BLaER1 (cell line): ENCODE measurements at regions not wholly inside any gene's neighbourhood (a gene's known extent, or its start where the extent isn't known, plus 50 kb on each side); places are given as distances from the start of the nearest gene placed in this dataset.
"Not testable (repeated sequence)": the region's sequence is repeated elsewhere in the genome, so short reads cannot be mapped to it uniquely, and the experiment has no call there.

ENCODE experiments used
- H3K27ac ChIP-seq: shearing (Covaris generic); formaldehyde crosslinking; 2 replicates; pipeline ENCODE4 v1.8.1; 2022
- H3K27me3 ChIP-seq: shearing (Covaris generic); formaldehyde crosslinking; 2 replicates; pipeline ENCODE4 v1.8.1; 2022
- H3K36me3 ChIP-seq: shearing (Covaris generic); formaldehyde crosslinking; 2 replicates; pipeline ENCODE4 v1.8.1; 2022
- H3K4me1 ChIP-seq: shearing (Covaris generic); formaldehyde crosslinking; 2 replicates; pipeline ENCODE4 v1.8.1; 2022
- H3K4me2 ChIP-seq: shearing (Covaris generic); formaldehyde crosslinking; 2 replicates; pipeline ENCODE4 v1.8.1; 2022
- H3K4me3 ChIP-seq: shearing (Covaris generic); formaldehyde crosslinking; 2 replicates; pipeline ENCODE4 v1.8.1; 2022
- H3K9ac ChIP-seq: shearing (Covaris generic); formaldehyde crosslinking; 2 replicates; pipeline ENCODE4 v1.8.1; 2022
- H3K9me3 ChIP-seq: shearing (Covaris generic); formaldehyde crosslinking; 2 replicates; pipeline ENCODE4 v1.8.1; 2022
- H4K20me1 ChIP-seq: shearing (Covaris generic); formaldehyde crosslinking; 2 replicates; pipeline ENCODE4 v1.8.1; 2022
- Cebpa-rat ChIP-seq: shearing (Covaris generic); IDR thresholded peaks from 2 replicates; pipeline ENCODE4 v1.8.1; 2022

GRCh38 chr10:28763471-28764170 lies 86.3 kb downstream of the BAMBI start:
- 0 out of 2 replicates have a peak, but pooled peaks cover 4% of the 10 kb centered on the region for H3K9me3 ChIP-seq
- no peaks in the 10 kb centered on the region for H4K20me1 ChIP-seq

DNA sequence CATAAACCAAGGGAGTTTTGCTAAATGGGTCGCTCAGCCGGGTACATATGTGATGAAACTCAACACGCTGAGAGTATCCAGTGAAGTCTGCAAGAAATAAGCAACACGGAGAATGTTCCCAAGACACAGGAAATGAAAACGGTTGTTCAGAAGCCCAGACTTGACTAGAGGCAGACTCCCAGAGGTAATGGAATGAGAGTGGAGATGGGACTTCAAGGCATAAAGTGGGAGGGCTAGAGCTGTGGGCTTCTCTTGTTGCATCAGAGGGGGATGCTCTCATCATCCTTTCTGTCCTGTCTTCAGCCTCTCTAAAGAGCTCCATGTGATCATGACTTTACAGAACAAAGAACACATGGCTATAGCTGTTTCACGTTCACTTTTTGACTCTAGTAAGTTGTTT lies 88.3 kb downstream of the BAMBI start:
- Histone ChIP-seq H3K27ac (no peak overlapping the region), H3K4me3 (no peak overlapping the region), H3K9ac (no peak overlapping the region), H3K9me3 (0 out of 2 replicates have a peak, but pooled peaks cover 4% of the 10 kb centered on the region), H3K4me1 (peaks cover 25% of the 10 kb centered on the region), H3K36me3 (no peaks in the 10 kb centered on the region), H4K20me1 (no peaks in the 10 kb centered on the region), H3K27me3 (no peaks in the 10 kb centered on the region), H3K4me2 (no peak overlapping the region)
- TF ChIP-seq Cebpa-rat, result no peak

More at GRCh38 chr10:28763471-28764170, 86.3 kb downstream of the BAMBI start:
- Histone ChIP-seq H3K27me3 (no peaks in the 10 kb centered on the region), H3K4me3 (no peak overlapping the region), H3K36me3 (no peaks in the 10 kb centered on the region), H3K9ac (no peak overlapping the region), H3K4me1 (peaks cover 8% of the 10 kb centered on the region), H3K4me2 (no peak overlapping the region), H3K27ac (no peak overlapping the region)
- TF ChIP-seq Cebpa-rat, result no peak

- peaks cover 27% of the 10 kb centered on the region for H3K4me1 ChIP-seq
- peaks cover 12% of the 10 kb centered on the region for H3K9me3 ChIP-seq
- H3K27me3 ChIP-seq, result no peaks in the 10 kb centered on the region
- no peaks in the 10 kb centered on the region for H3K36me3 ChIP-seq
- H3K4me2 ChIP-seq, result no peak overlapping the region
- no peak overlapping the region for H3K4me3 ChIP-seq
- no peak overlapping the region for H3K9ac ChIP-seq
- no peaks in the 10 kb centered on the region for H4K20me1 ChIP-seq
- TF ChIP-seq Cebpa-rat, result no peak
- no peak overlapping the region for H3K27ac ChIP-seq
Measured at GRCh38 chr10:28768227-28768626, 90.9 kb downstream of the BAMBI start.

DNA sequence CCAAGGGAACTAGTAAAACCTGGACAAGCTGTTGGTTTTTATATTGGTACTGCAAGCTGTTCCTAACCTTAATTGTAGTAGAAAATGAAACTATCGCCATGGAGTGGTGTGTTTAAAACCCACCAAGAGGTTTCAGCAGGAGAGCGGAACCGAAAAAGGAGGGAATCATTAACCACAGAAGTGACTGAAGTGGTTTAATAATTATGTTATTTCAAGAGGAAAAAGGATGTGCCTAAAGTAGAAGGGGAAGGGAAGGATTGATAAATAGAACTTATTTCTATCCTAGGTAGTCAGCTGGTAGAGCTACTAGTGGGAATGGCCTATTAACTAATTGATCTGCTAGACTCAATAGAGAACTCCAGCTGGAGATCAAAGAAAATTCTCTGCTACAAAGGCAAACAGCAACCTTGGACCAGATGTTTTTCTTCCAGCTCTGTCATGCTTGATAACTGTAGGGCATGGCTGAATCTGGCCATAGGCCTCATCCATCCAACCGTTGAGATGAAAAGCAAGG lies 91.8 kb downstream of the BAMBI start:
- no peaks in the 10 kb centered on the region for H3K36me3 ChIP-seq
- H3K4me2 ChIP-seq, result peak overlapping the region; percentile 60
- H4K20me1 ChIP-seq, result no peaks in the 10 kb centered on the region
- no peak overlapping the region for H3K9ac ChIP-seq
- no peak overlapping the region for H3K27ac ChIP-seq
- peaks cover 26% of the 10 kb centered on the region for H3K4me1 ChIP-seq
- peaks cover 12% of the 10 kb centered on the region for H3K9me3 ChIP-seq
- H3K27me3 ChIP-seq, result no peaks in the 10 kb centered on the region
- no peak for TF ChIP-seq Cebpa-rat
- H3K4me3 ChIP-seq, result no peak overlapping the region

GRCh38 chr10:28771580-28772090 lies 94.3 kb downstream of the BAMBI start:
- not testable (repeated sequence) for H3K27me3 ChIP-seq, H3K9ac ChIP-seq, H4K20me1 ChIP-seq

GRCh38 chr10:28774051-28774995 lies 97.0 kb downstream of the BAMBI start:
- peaks cover 31% of the 10 kb centered on the region for H3K9me3 ChIP-seq
- no peaks in the 10 kb centered on the region for H3K27me3 ChIP-seq
- H3K4me2 ChIP-seq, result no peak overlapping the region
- H3K36me3 ChIP-seq, result no peaks in the 10 kb centered on the region
- H3K27ac ChIP-seq, result no peak overlapping the region
- no peak overlapping the region for H3K4me3 ChIP-seq
- H3K9ac ChIP-seq, result no peak overlapping the region
- TF ChIP-seq Cebpa-rat, result no peak
- no peaks in the 10 kb centered on the region for H4K20me1 ChIP-seq
- H3K4me1 ChIP-seq, result peaks cover 25% of the 10 kb centered on the region

More at GRCh38 chr10:28771580-28772090, 94.3 kb downstream of the BAMBI start:
- H3K4me1 ChIP-seq, result peaks cover 33% of the 10 kb centered on the region
- H3K4me2 ChIP-seq, H3K27ac ChIP-seq, H3K4me3 ChIP-seq, H3K36me3 ChIP-seq: not testable (repeated sequence)
- H3K9me3 ChIP-seq, result peaks cover 31% of the 10 kb centered on the region

DNA sequence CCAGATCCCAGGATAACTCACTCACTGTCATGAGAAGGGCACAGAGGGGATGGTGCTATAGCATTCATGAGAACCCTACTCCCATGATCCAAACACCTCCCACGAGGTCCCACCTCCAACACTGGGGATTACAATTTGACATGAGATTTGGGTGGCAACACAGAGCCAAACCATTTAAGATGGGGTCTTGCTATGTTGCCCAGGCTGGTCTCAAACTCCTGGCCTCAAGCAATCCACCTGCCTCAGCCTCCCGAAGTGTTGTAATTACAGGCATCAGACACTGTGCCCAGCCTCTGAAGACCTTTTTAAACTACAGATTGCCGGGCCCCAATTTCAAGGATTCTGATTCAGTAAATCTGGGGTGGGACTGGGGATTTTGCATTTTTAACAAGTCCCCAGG lies 98.5 kb downstream of the BAMBI start:
- H3K36me3 ChIP-seq, result no peaks in the 10 kb centered on the region
- no peak overlapping the region for H3K4me2 ChIP-seq
- no peak overlapping the region for H3K9ac ChIP-seq
- H4K20me1 ChIP-seq, result no peaks in the 10 kb centered on the region
- TF ChIP-seq Cebpa-rat, result no peak
- H3K27ac ChIP-seq, result no peak overlapping the region
- H3K9me3 ChIP-seq, result peaks cover 31% of the 10 kb centered on the region
- H3K4me3 ChIP-seq, result no peak overlapping the region
- H3K27me3 ChIP-seq, result no peaks in the 10 kb centered on the region
- peaks cover 15% of the 10 kb centered on the region for H3K4me1 ChIP-seq

GRCh38 chr10:28776519-28776918 lies 99.2 kb downstream of the BAMBI start:
- TF ChIP-seq Cebpa-rat, result no peak
- Histone ChIP-seq H3K9me3 (peaks cover 23% of the 10 kb centered on the region), H3K27me3 (no peaks in the 10 kb centered on the region)

DNA sequence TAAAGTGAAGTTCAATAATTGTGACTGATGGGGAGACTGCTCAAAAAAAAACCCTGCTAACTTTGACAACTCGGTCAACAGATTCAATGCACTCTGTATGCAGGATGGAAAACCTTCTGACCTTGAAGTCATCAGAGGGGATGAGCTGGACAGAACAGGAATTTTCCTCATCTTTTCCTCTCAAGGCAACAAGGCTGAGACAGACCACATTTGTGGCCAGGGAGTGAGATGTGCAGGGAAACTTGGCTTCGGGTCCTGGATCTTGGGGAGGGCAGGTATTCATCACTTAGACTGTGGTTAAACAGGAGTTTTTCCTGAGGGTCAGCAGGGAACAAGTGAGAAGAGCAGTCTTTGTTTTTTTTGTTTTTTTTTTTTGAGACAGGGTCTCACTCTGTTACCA lies 100.6 kb downstream of the BAMBI start:
- H3K27ac ChIP-seq, result no peak overlapping the region
- no peak overlapping the region for H3K4me3 ChIP-seq
- peaks cover 11% of the 10 kb centered on the region for H3K4me1 ChIP-seq
- no peaks in the 10 kb centered on the region for H3K27me3 ChIP-seq
- no peak overlapping the region for H3K9ac ChIP-seq
- H3K4me2 ChIP-seq, result no peak overlapping the region
- TF ChIP-seq Cebpa-rat, result no peak
- no peaks in the 10 kb centered on the region for H4K20me1 ChIP-seq
- H3K9me3 ChIP-seq, result peaks cover 19% of the 10 kb centered on the region
- H3K36me3 ChIP-seq, result no peaks in the 10 kb centered on the region

More at GRCh38 chr10:28776519-28776918, 99.2 kb downstream of the BAMBI start:
- H3K4me1 ChIP-seq, result peaks cover 15% of the 10 kb centered on the region
- no peak overlapping the region for H3K9ac ChIP-seq
- H3K4me2 ChIP-seq, result no peak overlapping the region
- no peak overlapping the region for H3K27ac ChIP-seq
- H3K36me3 ChIP-seq, result no peaks in the 10 kb centered on the region
- H4K20me1 ChIP-seq, result no peaks in the 10 kb centered on the region
- no peak overlapping the region for H3K4me3 ChIP-seq
